Neural crest cell (in vitro differentiated cells): ENCODE measurements at regions not wholly inside any gene's neighbourhood (a gene's known extent, or its start where the extent isn't known, plus 50 kb on each side); places are given as distances from the start of the nearest gene placed in this dataset.

Experiments
- DNase-seq: peaks from one replicate; pipeline ENCODE4 v3.0.0; 2021; ENCODE audit warnings: low read depth, mixed read lengths, low spot score
- H3K27ac Mint-ChIP-seq: one replicate; pipeline ENCODE4 v1.8.0; 2021; ENCODE audit warnings: mild to moderate bottlenecking, mixed read lengths; ENCODE audit not compliant: unreplicated experiment
- H3K27me3 Mint-ChIP-seq: 2 replicates; pipeline ENCODE4 v1.8.0; 2021; ENCODE audit warnings: low read depth, mild to moderate bottlenecking, mixed read lengths
- H3K36me3 Mint-ChIP-seq: 2 replicates; pipeline ENCODE4 v1.8.0; 2021; ENCODE audit warnings: low read depth, mild to moderate bottlenecking, mixed read lengths
- H3K4me1 Mint-ChIP-seq: 2 replicates; pipeline ENCODE4 v1.8.0; 2021; ENCODE audit warnings: mixed read lengths
- H3K4me3 Mint-ChIP-seq: one replicate; pipeline ENCODE4 v1.8.0; 2021; ENCODE audit warnings: mild to moderate bottlenecking, mixed read lengths
- H3K9me3 Mint-ChIP-seq: 2 replicates; pipeline ENCODE4 v1.8.0; 2021; ENCODE audit warnings: mixed read lengths
- TF ChIP-seq, protein P1 (sequence below): fragments of 200-600 bp; sonication (generic); conservative IDR thresholded peaks from 2 replicates; pipeline ENCODE4 v1.5.0; 2021; ENCODE audit warnings: antibody characterized with exemption, mild to moderate bottlenecking

DNA sequence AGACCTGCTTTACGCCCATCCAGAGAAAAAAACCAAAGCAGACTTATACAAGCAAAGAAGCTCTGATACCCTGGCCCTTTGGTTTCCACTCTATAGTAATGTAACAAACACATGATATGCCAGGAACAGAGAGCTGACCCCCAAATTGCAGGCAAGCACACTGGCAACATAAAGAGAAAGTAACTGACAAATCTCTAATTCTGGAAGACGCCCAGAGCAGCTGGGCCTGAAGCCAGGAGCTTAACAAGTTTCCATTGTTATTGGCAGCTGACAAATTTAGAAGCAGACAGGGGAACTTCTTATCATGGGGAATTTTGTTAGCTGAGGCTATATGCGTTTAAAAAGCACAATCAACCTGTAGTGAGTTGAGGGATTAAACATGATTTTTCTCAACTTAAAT is 158.0 kb downstream of the DLEU7 start:
- peaks cover 6% of the 10 kb centered on the region for H3K36me3 Mint-ChIP-seq
- no peaks in the 10 kb centered on the region for H3K27me3 Mint-ChIP-seq
- peak overlapping the region; percentile 20 for H3K4me3 Mint-ChIP-seq
- no peak for DNase-seq
- TF ChIP-seq, protein P1, sequence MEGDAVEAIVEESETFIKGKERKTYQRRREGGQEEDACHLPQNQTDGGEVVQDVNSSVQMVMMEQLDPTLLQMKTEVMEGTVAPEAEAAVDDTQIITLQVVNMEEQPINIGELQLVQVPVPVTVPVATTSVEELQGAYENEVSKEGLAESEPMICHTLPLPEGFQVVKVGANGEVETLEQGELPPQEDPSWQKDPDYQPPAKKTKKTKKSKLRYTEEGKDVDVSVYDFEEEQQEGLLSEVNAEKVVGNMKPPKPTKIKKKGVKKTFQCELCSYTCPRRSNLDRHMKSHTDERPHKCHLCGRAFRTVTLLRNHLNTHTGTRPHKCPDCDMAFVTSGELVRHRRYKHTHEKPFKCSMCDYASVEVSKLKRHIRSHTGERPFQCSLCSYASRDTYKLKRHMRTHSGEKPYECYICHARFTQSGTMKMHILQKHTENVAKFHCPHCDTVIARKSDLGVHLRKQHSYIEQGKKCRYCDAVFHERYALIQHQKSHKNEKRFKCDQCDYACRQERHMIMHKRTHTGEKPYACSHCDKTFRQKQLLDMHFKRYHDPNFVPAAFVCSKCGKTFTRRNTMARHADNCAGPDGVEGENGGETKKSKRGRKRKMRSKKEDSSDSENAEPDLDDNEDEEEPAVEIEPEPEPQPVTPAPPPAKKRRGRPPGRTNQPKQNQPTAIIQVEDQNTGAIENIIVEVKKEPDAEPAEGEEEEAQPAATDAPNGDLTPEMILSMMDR, result no peak
- peaks cover 3% of the 10 kb centered on the region for H3K9me3 Mint-ChIP-seq
- peak overlapping the region; percentile 4 for H3K27ac Mint-ChIP-seq
- H3K4me1 Mint-ChIP-seq, result peaks cover 64% of the 10 kb centered on the region

DNA sequence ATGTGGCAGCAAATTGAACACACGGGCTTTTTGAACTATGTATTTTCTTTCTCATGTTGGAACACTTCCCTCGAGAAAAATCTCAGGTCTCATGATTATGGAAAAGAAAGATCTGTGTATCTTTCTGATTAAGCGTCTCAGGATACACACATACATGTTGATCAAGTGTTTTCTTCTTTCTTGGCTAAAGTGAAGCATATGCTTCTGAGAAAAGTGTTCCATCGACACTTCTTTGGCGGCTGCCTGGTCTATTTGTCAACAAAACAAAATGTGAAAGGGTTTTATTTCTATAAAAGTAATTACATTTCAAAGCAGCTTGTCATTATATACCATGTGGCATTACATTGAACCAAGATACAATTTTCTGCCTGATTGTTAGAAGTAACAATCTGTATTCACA is 157.5 kb downstream of the DLEU7 start:
- Mint-ChIP-seq H3K36me3 (peaks cover 4% of the 10 kb centered on the region), H3K4me3 (no peak overlapping the region), H3K27me3 (no peaks in the 10 kb centered on the region), H3K9me3 (peaks cover 3% of the 10 kb centered on the region), H3K27ac (no peak overlapping the region), H3K4me1 (peaks cover 62% of the 10 kb centered on the region)
- DNase-seq, result no peak
- TF ChIP-seq, protein P1, result no peak

DNA sequence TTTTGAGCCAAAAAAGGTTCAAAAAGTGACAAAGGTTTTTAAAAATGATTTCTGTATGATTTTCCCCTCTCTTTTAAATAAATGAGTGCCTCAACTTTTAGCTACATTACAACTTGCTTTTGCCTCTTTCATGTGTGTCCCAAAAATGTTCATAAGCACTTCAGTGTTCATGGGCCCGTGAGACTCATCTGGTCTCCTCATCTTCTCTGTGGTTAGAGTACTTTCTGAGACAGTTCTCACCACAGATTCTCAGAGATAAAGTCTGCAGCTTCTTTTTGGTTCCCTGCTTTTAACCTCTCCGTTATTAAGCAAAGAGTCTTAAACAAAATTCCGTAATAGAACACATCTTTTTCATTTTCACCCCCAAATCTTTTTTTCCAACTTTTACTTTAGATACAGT is 156.9 kb downstream of the DLEU7 start:
- TF ChIP-seq, protein P1, result no peak
- H3K4me3 Mint-ChIP-seq, result no peak overlapping the region
- DNase-seq, result no peak

DNA sequence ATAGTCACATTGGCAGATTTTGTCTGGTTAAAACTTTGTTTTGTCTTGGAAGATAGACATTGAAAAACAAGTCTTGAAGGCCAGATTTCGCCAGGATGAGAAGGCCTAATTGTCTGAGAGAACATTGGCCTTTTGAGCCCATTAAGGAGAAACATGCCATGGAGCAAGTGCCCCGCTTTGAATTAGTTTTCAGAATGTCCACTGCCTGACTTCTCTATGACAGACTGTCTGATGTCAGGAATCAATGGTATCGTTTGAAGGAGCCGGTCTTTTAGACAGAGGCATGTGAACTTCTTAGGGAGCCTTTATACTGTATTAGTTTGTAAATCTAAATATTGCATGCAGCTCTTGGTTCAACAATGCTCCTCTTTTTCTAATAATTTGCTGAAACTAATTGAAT is 155.9 kb downstream of the DLEU7 start:
- DNase-seq, result no peak
- no peaks in the 10 kb centered on the region for H3K27me3 Mint-ChIP-seq
- H3K9me3 Mint-ChIP-seq, result peaks cover 3% of the 10 kb centered on the region
- H3K4me1 Mint-ChIP-seq, result peaks cover 71% of the 10 kb centered on the region
- TF ChIP-seq, protein P1, result no peak
- H3K36me3 Mint-ChIP-seq, result peaks cover 4% of the 10 kb centered on the region
- no peak overlapping the region for H3K27ac Mint-ChIP-seq
- peak overlapping the region; percentile 10 for H3K4me3 Mint-ChIP-seq

More for the DNA sequence above, 156.9 kb downstream of the DLEU7 start:
- Mint-ChIP-seq H3K27me3 (no peaks in the 10 kb centered on the region), H3K36me3 (peaks cover 4% of the 10 kb centered on the region), H3K4me1 (peaks cover 67% of the 10 kb centered on the region), H3K27ac (no peak overlapping the region), H3K9me3 (peaks cover 3% of the 10 kb centered on the region)

DNA sequence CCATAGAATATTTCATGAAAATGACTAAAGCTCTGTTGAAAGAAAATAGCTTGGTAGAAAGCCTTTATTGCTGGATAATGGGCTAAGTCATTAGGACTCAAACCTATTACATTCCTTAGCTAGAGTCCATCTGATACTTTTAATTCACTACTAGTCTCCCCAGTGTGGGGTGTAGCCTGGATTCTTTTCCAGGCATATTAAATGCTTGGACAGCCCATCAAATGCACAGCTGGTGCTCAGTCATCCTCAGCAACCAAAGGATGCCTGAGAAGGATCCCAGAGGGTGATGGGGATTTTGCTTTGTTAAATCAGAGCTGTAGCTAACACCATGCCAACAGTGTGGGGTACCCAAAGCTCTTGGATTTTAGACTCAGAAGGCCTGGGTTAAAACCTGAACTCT is 153.5 kb downstream of the DLEU7 start:
- peaks cover 4% of the 10 kb centered on the region for H3K36me3 Mint-ChIP-seq
- peaks cover 69% of the 10 kb centered on the region for H3K4me1 Mint-ChIP-seq
- no peak for DNase-seq
- no peak overlapping the region for H3K4me3 Mint-ChIP-seq
- TF ChIP-seq, protein P1, result no peak
- H3K27me3 Mint-ChIP-seq, result no peaks in the 10 kb centered on the region
- no peak overlapping the region for H3K27ac Mint-ChIP-seq
- peaks cover 3% of the 10 kb centered on the region for H3K9me3 Mint-ChIP-seq
